Right lobe of liver (tissue), 6 donors: ENCODE measurements at regions not wholly inside any gene's neighbourhood (a gene's known extent, or its start where the extent isn't known, plus 50 kb on each side); places are given as distances from the start of the nearest gene placed in this dataset.
"Not testable (repeated sequence)": the region's sequence is repeated elsewhere in the genome, so short reads cannot be mapped to it uniquely, and the experiment has no call there.

Experiments
- ATAC-seq, 4 donors: fragments of 200-7000 bp; cut with Tn5 transposase; one replicate each; pipeline ENCODE4 v1.9.1; 2020; ENCODE audit warnings: mild to moderate bottlenecking in 4 of 4, moderate library complexity in 4 of 4
- DNase-seq, 3 donors: peaks; one replicate each; pipeline ENCODE4 v3.0.0-alpha.2; 2020
- H3K27ac ChIP-seq, 3 donors: fragments of 200-600 bp; one replicate each; pipeline ENCODE4 v1.8.0; 2022
- H3K27me3 ChIP-seq, 2 donors: fragments of 200-600 bp; one replicate each; pipeline ENCODE4 v1.8.0; 2022
- H3K36me3 ChIP-seq, 4 donors: fragments of 200-600 bp; sonication (generic) in 1 of 4; one replicate each; pipeline versions ENCODE4 v1.5.1 to v1.8.0; 2017 to 2022; ENCODE audit warnings: control low read depth in 1 of 4
- H3K4me1 ChIP-seq, 4 donors: fragments of 200-600 bp; sonication (generic) in 1 of 4; one replicate each; pipeline versions ENCODE4 v1.5.1 to v1.8.0; 2017 to 2022; ENCODE audit warnings: control low read depth in 1 of 4
- H3K4me3 ChIP-seq, 3 donors: fragments of 200-600 bp; one replicate each; pipeline ENCODE4 v1.8.0; 2022
- H3K9me3 ChIP-seq, 4 donors: fragments of 200-600 bp; sonication (generic) in 1 of 4; one replicate each; pipeline versions ENCODE4 v1.5.1 to v1.8.0; 2017 to 2022; ENCODE audit warnings: control low read depth in 1 of 4
- POLR2A ChIP-seq: fragments of 450-650 bp; IDR thresholded peaks from one replicate; pipeline ENCODE4 v1.6.1; 2017; ENCODE audit warnings: antibody characterized with exemption, mild to moderate bottlenecking
- WGBS: methylation state at CpG from one replicate; pipeline ENCODE4 v1.1.6; 2018; ENCODE audit warnings: low coverage, low lambda C conversion rate; ENCODE audit not compliant: insufficient coverage; ENCODE audit errors: missing lambda C conversion rate; 5-methylcytosine and 5-hydroxymethylcytosine counted together
- intact Hi-C, 2 donors: fragments of 100-400 bp; cut with DNase I; formaldehyde crosslinking; loops; one replicate each; pipeline versions ENCODE4 v1.11.2 to v1.14.1; 2022
- TF ChIP-seq, protein P1 (sequence below), 4 donors: fragments of 200-600 bp in 3 of 4; fragments of 450-650 bp in 1 of 4; IDR thresholded peaks; one replicate each; pipeline versions ENCODE4 v1.5.1 to v1.8.0; 2016 to 2022; ENCODE audit warnings: antibody characterized with exemption in 4 of 4, mild to moderate bottlenecking in 2 of 4
- donor health status: DM: no; HTN: yes; CAD: no.
- donor health status: DM: no; HTN: no; CAD: no.
- donor health status: DM: no; HTN: no; CAD: no.
- donor health status: DM: no; HTN: yes; CAD: no.
- donor health status: DM: no; HTN: yes; CAD: no.

DNA sequence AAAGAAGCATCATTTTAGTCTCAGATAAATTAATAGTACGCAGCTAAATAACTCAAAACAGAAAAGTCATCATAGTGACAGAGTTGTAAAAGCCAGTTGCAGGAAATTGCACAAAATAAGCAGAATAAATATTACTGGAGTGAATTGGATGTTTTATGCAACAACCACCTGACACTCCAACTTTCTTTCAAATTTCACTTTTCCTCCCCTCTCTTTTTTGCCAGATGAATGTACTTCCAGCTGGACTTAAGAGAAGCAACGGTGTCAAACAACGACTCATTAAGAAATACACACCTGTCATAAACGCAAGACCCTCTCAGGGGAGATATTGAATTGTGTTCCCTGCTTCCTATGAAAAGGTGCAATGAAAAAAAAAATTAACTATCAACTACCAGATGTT lies 120.2 kb upstream of the HCCS start:
- H3K9me3 ChIP-seq = no peaks in the 10 kb centered on the region
- ATAC-seq (no peak), DNase-seq (no peak)
- intact Hi-C loops = no loop called here
- no peaks in the 10 kb centered on the region for H3K36me3 ChIP-seq
- H3K27me3 ChIP-seq = no peaks in the 10 kb centered on the region
- 40% methylated on average over 4 of the region's 4 CpGs for WGBS
- no peak overlapping the region for H3K4me3 ChIP-seq
- no peak overlapping the region for H3K27ac ChIP-seq
- TF ChIP-seq, protein P1, sequence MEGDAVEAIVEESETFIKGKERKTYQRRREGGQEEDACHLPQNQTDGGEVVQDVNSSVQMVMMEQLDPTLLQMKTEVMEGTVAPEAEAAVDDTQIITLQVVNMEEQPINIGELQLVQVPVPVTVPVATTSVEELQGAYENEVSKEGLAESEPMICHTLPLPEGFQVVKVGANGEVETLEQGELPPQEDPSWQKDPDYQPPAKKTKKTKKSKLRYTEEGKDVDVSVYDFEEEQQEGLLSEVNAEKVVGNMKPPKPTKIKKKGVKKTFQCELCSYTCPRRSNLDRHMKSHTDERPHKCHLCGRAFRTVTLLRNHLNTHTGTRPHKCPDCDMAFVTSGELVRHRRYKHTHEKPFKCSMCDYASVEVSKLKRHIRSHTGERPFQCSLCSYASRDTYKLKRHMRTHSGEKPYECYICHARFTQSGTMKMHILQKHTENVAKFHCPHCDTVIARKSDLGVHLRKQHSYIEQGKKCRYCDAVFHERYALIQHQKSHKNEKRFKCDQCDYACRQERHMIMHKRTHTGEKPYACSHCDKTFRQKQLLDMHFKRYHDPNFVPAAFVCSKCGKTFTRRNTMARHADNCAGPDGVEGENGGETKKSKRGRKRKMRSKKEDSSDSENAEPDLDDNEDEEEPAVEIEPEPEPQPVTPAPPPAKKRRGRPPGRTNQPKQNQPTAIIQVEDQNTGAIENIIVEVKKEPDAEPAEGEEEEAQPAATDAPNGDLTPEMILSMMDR (IDR thresholded peaks at IDR 0.05) = no peak
- TF ChIP-seq POLR2A = no peak
- no peaks in the 10 kb centered on the region for H3K4me1 ChIP-seq

DNA sequence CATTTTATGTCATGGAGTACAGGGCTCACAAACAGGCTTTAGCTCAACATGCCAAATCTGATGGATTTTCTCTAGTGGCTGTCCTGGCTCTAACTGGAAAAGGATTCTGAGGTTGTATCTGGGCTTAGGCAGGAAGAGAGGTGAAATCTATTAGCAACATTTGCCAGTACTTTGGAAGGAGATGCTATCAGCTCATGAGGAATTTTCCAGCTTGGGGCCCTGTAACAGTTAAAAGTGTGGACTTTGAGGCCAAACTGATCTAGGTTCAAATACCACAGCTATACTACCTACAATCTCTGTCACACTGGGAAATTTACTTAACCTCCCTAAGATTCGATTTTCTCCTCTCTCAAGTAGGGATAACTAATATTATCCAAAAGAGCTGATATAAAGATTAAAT lies 119.0 kb upstream of the HCCS start:
- no peaks in the 10 kb centered on the region for H3K9me3 ChIP-seq
- H3K4me1 ChIP-seq = no peaks in the 10 kb centered on the region
- TF ChIP-seq POLR2A = no peak
- TF ChIP-seq, protein P1 (IDR thresholded peaks at IDR 0.05) = no peak
- H3K36me3 ChIP-seq = no peaks in the 10 kb centered on the region
- H3K27ac ChIP-seq = no peak overlapping the region
- no peaks in the 10 kb centered on the region for H3K27me3 ChIP-seq
- intact Hi-C loops = no loop called here
- DNase-seq (no peak), ATAC-seq (no peak)
- WGBS = 25% methylated on average over 1 of the region's 1 CpG
- no peak overlapping the region for H3K4me3 ChIP-seq

DNA sequence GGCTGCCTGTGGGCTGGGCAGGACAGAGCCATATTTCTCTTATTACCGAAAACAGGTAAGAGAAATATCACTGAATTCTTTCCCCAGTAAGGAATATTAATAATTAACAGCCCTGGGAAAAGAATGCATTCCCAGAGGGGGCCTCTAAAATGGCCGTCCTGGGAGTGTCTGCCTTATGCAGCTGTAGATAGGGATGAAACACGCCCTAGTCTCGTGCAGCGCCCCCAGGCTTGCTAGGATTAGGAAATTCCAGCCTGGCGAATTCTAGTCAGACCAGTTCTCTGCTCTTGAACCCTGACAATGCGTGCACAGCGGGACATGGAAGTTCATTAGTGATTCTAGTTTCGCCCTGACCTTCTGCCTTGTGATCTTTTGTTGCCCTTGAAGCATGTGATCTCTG lies 104.1 kb upstream of the HCCS start:
- H3K27ac ChIP-seq, H3K4me1 ChIP-seq, ATAC-seq, DNase-seq, H3K9me3 ChIP-seq, H3K27me3 ChIP-seq, H3K4me3 ChIP-seq, H3K36me3 ChIP-seq, intact Hi-C loops: not testable (repeated sequence)
- 57% methylated on average over 5 of the region's 9 CpGs for WGBS

DNA sequence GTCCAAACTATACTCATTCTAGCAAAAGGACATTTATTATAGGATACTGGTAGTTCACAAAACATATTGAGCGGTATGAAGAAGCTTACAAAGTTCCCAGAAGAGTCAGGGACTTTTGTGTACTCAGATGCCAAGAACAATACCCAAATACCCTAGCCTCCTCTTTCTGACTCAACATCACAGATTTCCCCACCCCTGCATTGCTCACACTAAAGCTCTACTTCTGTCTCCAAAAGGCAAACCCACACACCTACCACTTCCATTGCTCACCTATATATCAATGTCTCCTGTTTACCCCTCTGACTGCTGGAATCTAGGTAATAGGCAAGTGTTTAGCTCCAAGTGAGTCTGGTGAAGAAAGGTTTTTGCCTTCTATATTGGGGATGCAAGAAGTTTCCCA lies 100.7 kb upstream of the HCCS start:
- Histone ChIP-seq H3K27me3 (peaks cover 0 to 5% of the 10 kb centered on the region in 2 donors), H3K4me1 (no peaks in the 10 kb centered on the region), H3K36me3 (no peaks in the 10 kb centered on the region), H3K4me3 (no peak overlapping the region), H3K9me3 (no peaks in the 10 kb centered on the region), H3K27ac (no peak overlapping the region)
- no peak for ATAC-seq
- DNase-seq = no peak
- no peak for TF ChIP-seq POLR2A
- TF ChIP-seq, protein P1 (IDR thresholded peaks at IDR 0.05) = no peak
- 36% methylated on average over 1 of the region's 1 CpG for WGBS
- intact Hi-C loops = no loop called here

DNA sequence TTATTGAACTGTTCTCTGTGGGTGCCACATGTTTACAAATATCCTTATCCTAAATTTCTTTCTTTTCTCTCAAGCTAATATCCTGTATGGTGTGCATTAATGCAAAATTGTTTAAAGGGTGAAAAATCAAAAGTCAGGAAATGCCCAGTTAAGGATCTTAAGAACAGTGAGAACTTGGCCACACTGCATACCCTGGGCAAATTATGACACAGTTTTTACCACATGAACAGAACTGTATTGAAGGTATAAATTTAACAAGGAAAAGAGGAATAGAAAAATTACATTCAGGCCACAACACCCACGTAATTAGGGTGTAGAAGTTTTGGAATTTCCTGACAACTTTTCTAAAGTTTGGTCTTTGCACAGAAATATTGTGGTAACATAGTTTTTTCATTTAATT lies 94.4 kb upstream of the HCCS start:
- H3K9me3 ChIP-seq = no peaks in the 10 kb centered on the region
- no peaks in the 10 kb centered on the region for H3K36me3 ChIP-seq
- no peak overlapping the region for H3K4me3 ChIP-seq
- no peak for TF ChIP-seq POLR2A
- TF ChIP-seq, protein P1 (IDR thresholded peaks at IDR 0.05) = no peak
- intact Hi-C loops = no loop called here
- no peak for ATAC-seq
- H3K27me3 ChIP-seq = peaks cover 0 to 4% of the 10 kb centered on the region in 2 donors
- WGBS = 33% methylated on average over 1 of the region's 1 CpG
- no peak overlapping the region for H3K27ac ChIP-seq
- H3K4me1 ChIP-seq = no peaks in the 10 kb centered on the region
- no peak for DNase-seq

DNA sequence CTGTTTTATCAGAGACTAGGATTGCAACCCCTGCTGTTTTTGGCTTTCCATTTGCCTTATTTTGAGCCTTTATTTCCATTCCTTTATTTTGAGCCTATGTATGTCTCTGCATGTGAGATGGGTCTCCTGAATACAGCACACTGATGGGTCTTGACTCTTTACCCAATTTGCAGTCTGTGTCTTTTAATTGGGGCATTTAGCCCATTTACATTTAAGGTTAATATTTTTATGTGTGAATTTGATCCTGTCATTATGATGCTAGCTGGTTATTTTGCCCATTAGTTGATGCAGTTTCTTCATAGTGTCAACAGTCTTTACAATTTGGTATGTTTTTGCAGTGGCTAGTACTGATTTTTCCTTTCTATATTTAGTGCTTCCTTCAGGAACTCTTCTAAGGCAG lies 88.5 kb upstream of the HCCS start:
- H3K36me3 ChIP-seq, intact Hi-C loops, H3K4me1 ChIP-seq, H3K27me3 ChIP-seq, DNase-seq, H3K27ac ChIP-seq, H3K4me3 ChIP-seq, H3K9me3 ChIP-seq, ATAC-seq: not testable (repeated sequence)
